Breast epithelium (tissue), 4 donors: ENCODE measurements at regions not wholly inside any gene's neighbourhood (a gene's known extent, or its start where the extent isn't known, plus 50 kb on each side); places are given as distances from the start of the nearest gene placed in this dataset.

Experiments
- DNase-seq, 2 donors: peaks; one replicate each; pipeline ENCODE4 v3.0.0-alpha.2; 2019; ENCODE audit warnings: low spot score in 2 of 2
- H3K27ac ChIP-seq, 2 donors: fragments of 200-600 bp; sonication (generic) in 1 of 2; one replicate each; pipeline ENCODE4 v1.5.1; 2016 to 2019; ENCODE audit warnings: mild to moderate bottlenecking in 1 of 2
- H3K27me3 ChIP-seq, 2 donors: fragments of 200-600 bp; sonication (generic) in 1 of 2; one replicate each; pipeline versions ENCODE4 v1.5.1 to v1.6.0; 2017 to 2019; ENCODE audit warnings: control low read depth in 1 of 2, mild to moderate bottlenecking in 1 of 2
- H3K36me3 ChIP-seq: fragments of 200-600 bp; one replicate; pipeline ENCODE4 v1.5.1; 2019
- H3K4me1 ChIP-seq, 2 donors: fragments of 200-600 bp; sonication (generic); one replicate each; pipeline ENCODE4 v1.5.1; 2016 to 2019; ENCODE audit warnings: control low read depth in 1 of 2
- H3K4me3 ChIP-seq, 3 donors: fragments of 200-600 bp; sonication (generic); 1 replicate in 2 of 3; 2 replicates in 1 of 3; pipeline ENCODE4 v1.5.1; 2016 to 2019; ENCODE audit warnings: mild to moderate bottlenecking in 3 of 3, moderate library complexity in 2 of 3
- H3K9me3 ChIP-seq, 2 donors: fragments of 200-600 bp; sonication (generic) in 1 of 2; one replicate each; pipeline ENCODE4 v1.5.1; 2016 to 2019; ENCODE audit warnings: control low read depth in 1 of 2
- CTCF ChIP-seq, 3 donors: fragments of 450-650 bp; IDR thresholded peaks; one replicate each; pipeline ENCODE4 v1.5.1; 2016 to 2017; ENCODE audit warnings: antibody characterized with exemption in 3 of 3, mild to moderate bottlenecking in 3 of 3, moderate library complexity in 3 of 3
- POLR2A ChIP-seq: fragments of 450-650 bp; IDR thresholded peaks from one replicate; pipeline ENCODE4 v1.6.1; 2016; ENCODE audit warnings: antibody characterized with exemption, mild to moderate bottlenecking, moderate library complexity
- POLR2AphosphoS5 ChIP-seq, 3 donors: sonication (generic); formaldehyde crosslinking; IDR thresholded peaks; one replicate each; pipeline ENCODE4 v1.6.1; 2017; ENCODE audit warnings: antibody characterized with exemption in 3 of 3
- intact Hi-C: fragments of 100-400 bp; cut with DNase I; formaldehyde crosslinking; loops from one replicate; pipeline ENCODE4 v1.15.1; 2023; ENCODE audit warnings: low total_unique reads

- TF ChIP-seq CTCF (IDR thresholded peaks at IDR 0.05) (no peak), POLR2AphosphoS5 (IDR thresholded peaks at IDR 0.05) (no peak), POLR2A (no peak)
- no peaks in the 10 kb centered on the region for H3K27me3 ChIP-seq
- no peaks in the 10 kb centered on the region for H3K9me3 ChIP-seq
- intact Hi-C loops, result no loop called here
- no peak overlapping the region for H3K4me3 ChIP-seq
- H3K36me3 ChIP-seq, result no peaks in the 10 kb centered on the region
- DNase-seq, result no peak
- no peaks in the 10 kb centered on the region for H3K4me1 ChIP-seq
- H3K27ac ChIP-seq, result no peak overlapping the region
These were observed 386.0 kb downstream of the SMOC2 start for GRCh38 chr6:168826726-168827585.

- no peak for DNase-seq
- Histone ChIP-seq H3K9me3 (no peaks in the 10 kb centered on the region), H3K27ac (no peak overlapping the region), H3K4me1 (no peaks in the 10 kb centered on the region), H3K36me3 (no peaks in the 10 kb centered on the region), H3K4me3 (no peak overlapping the region), H3K27me3 (no peaks in the 10 kb centered on the region)
- TF ChIP-seq POLR2AphosphoS5 (IDR thresholded peaks at IDR 0.05) (no peak), POLR2A (no peak), CTCF (IDR thresholded peaks at IDR 0.05) (no peak)
- intact Hi-C loops, result no loop called here
These were observed 385.1 kb downstream of the SMOC2 start for GRCh38 chr6:168826078-168826390.

- H3K4me1 ChIP-seq, result no peaks in the 10 kb centered on the region
- H3K9me3 ChIP-seq, result no peaks in the 10 kb centered on the region
- no peak overlapping the region for H3K4me3 ChIP-seq
- H3K27me3 ChIP-seq, result no peaks in the 10 kb centered on the region
- no peak overlapping the region for H3K27ac ChIP-seq
- no peak for DNase-seq
- TF ChIP-seq CTCF (IDR thresholded peaks at IDR 0.05), result no peak
- TF ChIP-seq POLR2A, result no peak
- TF ChIP-seq POLR2AphosphoS5 (IDR thresholded peaks at IDR 0.05), result no peak
- no peaks in the 10 kb centered on the region for H3K36me3 ChIP-seq
- intact Hi-C loops, result no loop called here
These were observed 384.5 kb downstream of the SMOC2 start for GRCh38 chr6:168825226-168826077.

GRCh38 chr6:168823397-168824212 lies 382.6 kb downstream of the SMOC2 start:
- Histone ChIP-seq H3K9me3 (no peaks in the 10 kb centered on the region), H3K36me3 (no peaks in the 10 kb centered on the region), H3K4me3 (no peak overlapping the region), H3K27me3 (no peaks in the 10 kb centered on the region), H3K4me1 (no peaks in the 10 kb centered on the region), H3K27ac (peak overlapping the region in 1 of 2 donors; percentile 32)
- TF ChIP-seq CTCF (IDR thresholded peaks at IDR 0.05) (no peak), POLR2A (no peak), POLR2AphosphoS5 (IDR thresholded peaks at IDR 0.05) (no peak)
- no peak for DNase-seq
- intact Hi-C loops, result no loop called here
